HG02885 (cell line): ENCODE measurements at regions not wholly inside any gene's neighbourhood (a gene's known extent, or its start where the extent isn't known, plus 50 kb on each side); places are given as distances from the start of the nearest gene placed in this dataset.
A peak's percentile ranks its signal among the peaks of the same experiment; 100 is the strongest.

Experiments
- ATAC-seq: cut with Tn5 transposase; IDR thresholded peaks from one replicate; pipeline ENCODE4 v1.9.1; 2021; ENCODE audit warnings: mild to moderate bottlenecking; ENCODE audit not compliant: unreplicated experiment, poor library complexity

DNA sequence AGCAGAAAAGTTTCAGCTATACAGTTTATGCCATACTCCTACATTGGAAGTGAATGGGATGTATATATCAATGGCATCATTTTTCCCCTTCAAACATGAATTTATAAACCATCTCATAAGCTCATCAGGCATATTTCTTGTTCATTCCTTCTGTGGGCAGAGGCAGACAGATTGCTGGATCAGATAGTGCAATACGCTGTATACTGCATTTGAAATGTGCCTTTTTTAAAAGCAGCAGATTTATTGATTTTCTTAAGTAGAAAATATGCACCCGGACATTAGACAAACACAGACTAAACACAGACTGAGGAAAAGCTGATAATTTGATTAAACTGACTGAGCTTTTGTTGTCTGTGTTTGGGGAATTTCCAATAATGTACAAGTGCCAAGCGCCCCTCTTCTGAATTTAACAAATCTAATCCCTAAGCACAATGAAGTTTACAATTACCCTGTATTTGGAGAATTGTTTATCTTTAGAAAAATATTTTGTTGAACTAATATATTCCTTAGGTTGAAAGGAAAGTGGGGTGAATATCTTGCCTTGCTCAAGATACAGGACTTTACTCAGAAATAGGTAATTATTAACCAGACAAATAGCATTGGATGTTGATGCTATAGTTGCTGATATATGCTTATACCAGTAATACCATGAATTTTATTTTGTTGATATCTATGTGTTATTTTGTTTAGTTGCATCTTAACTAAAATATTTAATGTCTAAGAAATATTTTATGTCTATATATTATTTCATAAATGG is 566.6 kb upstream of the MEF2C start:
- ATAC-seq = no peak

DNA sequence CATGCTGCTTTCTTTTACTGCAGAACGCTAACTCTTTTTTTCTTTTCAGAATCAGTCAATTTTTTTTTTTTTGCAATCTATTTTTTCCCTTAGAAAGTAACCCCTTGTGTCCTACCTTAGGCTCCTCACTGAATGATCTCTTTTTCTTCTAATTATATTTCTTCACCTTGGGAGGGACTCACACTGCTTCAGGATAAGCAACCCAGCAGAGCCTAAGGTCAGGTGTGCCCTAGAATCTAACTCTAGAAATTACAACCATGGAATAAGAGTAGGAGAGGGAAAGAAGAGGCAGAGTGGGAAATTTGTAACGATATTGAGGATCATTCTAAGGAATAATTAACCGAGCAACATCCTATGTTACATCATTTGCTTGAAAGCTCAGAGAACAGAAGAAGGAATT is 564.0 kb upstream of the MEF2C start:
- no peak for ATAC-seq

DNA sequence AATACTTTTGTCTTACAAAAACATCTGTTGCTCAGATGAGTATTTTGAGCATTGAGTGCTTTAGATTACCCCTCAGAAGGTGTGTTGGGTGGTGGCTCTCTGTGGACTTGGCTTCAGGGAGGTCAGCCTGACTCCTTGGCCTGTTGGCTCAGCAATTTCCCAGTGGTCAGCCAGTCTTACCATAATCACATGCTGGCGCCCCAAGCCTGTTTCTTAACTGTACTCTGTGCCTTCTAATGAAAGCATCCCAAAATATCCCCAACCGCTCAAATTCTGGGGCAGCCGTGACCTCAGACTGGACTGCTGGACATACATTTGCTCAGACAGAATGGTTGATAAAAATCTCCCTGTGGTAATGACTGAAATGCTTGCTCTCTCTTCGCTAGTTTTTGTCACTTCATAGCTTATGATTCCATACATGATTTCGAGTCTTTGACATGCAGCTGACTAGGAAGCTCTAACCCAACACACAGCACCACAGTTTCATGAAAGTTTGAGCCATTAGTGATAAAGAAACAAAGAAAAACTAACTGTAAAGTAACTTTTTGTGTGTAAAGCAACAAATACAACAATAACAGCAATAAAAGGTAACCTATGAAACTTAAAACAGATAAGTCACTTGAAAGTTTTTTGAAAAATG is 562.2 kb upstream of the MEF2C start:
- no peak for ATAC-seq

DNA sequence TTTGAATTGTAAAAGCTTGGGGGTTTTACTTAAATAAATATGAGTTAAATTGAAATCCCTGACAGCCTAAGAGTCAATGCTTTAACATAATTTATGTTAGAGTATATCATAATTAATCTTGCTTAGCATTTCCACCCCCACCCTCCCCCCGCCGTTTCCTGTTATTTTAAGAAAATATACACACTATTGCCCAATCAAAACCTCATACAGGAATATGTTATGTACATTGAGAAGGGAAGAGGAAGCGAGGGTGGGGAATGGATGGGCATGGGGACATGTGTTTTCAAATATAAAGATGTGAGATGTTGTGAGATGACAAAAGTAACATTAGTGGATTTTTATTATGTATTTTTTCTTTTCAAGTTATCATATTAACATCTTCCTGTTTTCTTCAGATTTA is 561.1 kb upstream of the MEF2C start:
- no peak for ATAC-seq

DNA sequence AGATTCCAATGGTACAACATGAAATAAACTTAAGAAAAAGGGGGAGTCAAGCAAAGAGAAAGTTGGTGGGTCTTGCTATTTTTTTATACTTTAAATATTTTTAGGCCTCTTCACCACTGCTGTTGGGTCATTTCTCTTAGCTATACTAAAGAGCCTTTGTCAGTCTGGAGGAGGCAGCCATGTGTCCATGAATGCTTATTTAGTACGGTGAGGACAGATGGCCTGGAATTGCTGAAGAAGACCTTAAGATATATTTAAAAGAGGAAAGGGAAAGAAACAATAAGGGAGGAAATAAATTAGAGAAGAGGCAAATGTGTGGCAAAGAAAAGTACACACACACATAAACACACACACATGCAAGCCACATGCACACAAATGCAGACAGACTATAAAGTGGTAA is 560.5 kb upstream of the MEF2C start:
- no peak for ATAC-seq

DNA sequence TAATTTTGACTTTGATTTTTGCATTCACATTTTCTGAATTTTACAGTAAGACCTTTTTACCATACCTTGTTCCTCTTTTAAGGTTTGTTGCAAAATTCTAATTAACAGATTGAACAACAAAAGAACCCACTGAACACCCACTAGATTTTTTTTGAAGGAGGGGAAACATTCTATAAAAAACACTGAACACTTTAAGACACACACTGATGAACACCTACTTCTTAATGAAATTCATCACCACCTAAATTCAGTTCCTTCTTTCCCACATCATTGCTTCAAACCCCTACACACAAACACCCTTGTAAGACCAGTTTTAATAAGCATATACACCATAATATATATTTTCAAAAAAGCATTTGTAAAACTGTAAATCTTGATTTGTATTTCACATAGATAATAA is 559.0 kb upstream of the MEF2C start:
- no peak for ATAC-seq

DNA sequence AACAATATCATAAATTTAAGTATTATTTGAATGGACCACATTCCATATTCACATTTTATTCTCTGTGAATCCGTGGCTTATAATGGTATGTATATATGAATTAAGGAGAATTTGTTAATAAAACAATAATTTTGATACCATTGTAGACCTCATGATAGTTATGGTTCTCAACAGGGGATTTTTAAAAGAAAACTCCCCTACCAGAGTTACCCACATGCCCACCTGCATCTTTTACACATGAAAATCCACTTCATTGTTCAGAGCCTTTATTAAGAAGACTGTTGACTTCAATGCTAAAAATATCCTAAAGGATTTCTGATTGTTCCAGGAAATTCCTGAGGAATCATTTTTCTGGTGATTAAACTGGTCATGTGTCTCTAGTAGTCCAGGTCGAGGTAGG is 557.7 kb upstream of the MEF2C start:
- ATAC-seq = no peak

DNA sequence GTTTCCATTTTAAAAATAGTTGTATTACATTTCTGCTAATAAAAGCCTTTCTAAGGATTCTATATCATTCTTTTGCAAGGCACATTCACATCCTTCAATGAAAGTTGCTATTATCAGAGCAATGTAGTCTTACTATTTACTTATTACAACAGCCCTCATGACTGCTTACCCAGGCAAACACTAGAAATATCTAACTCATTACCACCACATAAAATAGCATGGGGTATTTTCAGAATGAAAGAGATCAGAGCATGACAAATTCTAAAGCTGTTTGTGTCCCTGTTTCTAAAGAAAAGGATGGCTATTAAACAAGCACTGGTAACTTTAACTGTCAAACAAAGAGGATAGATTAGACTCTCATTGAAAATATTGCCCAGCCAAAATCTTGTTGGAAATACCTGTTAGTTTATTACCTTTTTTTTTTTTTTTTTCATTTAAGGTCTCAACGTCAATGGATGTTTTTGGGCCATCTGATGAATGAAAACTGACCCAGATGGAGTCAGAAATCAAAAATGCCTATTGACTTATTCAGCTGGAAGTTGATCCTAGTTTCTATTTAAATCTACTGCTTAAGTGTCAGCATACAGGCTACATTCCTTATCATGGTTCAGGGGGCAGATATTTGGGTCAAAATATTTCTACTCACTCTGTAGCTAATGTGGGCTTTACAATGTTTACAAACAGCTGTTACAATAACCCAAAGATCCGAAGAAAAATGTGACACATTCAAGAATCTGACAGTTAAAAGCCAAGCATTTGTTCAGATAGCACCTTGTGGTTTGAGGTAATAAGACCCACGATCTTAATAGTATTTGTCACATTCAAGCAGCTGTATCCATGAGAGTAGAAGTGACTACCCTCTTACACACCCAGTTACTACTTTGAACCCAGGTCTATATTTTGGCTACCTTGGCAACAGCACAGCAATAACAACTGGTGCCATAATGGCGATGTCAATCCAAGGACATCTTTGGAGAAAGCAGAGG is 554.8 kb upstream of the MEF2C start:
- ATAC-seq = no peak

DNA sequence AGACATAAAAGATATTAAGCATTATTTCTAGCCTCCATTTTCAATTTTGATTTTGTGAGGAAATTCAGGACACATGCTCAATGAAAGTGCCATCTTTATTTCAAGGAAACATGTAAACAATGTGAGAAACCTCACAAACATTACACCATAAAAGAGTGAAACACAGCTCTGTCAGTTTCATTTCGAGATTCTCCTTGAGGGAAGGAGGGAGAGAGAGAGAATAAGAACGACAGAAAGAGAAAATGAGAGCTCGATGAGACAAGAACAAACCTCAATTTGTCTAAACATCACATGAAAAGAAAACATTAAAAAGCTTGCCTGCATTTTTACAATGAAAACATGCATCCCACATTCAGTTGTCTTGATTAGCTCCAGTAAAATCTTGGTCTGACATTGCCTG is 553.5 kb upstream of the MEF2C start:
- ATAC-seq = peak; percentile 36

DNA sequence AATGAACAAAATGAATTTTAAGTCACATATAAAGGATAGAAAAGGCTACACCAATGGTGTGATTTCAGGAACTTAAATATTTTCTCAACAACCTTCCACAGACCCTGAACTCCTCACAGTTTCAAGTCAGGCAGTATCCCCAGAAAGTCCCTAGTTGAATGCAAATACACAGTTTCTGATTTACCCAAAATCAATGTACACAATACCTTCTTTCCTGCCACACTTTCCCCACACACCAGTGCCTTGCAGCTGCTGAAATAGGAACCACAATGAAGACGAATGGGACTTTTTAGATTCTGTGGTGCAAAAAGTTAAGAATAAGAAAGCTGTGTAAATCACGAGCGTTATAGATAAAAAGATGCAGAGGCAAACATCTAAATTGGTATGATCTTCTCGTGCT is 552.4 kb upstream of the MEF2C start:
- ATAC-seq = peak; percentile 82

DNA sequence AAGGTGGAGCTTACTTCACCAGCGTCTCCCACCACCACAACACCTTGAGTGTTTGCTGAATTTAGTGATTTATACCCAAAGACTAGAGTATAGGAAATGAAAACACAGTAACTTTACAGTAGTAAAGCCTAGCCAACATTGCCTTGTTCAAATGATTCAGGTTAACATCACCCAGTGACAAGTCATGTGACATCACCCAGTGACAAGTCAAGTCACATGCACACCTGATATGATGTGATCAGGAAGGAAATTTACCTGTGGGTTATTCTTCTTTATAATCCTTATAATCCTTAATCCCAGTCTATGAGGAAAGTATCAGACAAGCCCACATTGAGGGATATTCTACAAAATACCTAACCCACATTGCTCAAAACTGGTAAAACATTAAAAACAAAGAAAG is 545.6 kb upstream of the MEF2C start:
- ATAC-seq = no peak

DNA sequence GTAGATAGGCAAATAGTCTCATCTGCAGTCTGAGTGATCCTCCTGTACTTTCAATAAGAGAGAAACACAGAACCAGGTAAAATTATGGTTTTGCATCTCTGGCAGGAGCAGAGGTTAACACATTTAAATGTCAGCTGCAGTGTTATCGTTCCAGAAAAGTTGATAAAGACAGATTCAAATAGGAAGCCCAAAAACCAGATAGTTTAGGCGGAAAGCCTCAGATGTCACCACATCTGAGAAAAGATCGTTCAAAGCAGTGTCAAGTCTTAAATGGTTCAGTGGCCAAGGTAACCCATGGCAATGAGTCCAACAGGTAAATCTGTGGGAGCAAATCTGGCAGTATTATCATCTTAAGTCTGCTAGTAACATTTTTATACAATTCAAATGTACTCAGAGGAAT is 542.1 kb upstream of the MEF2C start:
- no peak for ATAC-seq

DNA sequence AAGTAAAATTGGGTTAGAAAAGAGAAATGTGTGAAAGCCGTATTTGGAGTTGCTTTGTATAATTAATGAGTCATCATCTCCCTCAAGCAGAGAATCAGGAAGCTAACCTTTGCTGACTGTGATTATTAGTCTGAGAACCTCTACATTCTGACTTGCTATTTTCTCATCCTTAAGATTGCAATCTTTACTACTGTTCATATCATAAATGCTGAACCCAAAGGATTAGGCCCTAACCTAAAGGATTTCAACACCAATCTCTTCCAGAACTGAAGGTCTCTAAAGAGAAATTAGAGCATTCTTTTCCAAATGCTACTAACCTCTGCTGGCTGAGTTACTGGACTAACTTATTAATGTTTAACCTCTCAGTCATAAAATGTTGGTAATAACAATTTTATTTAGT is 538.1 kb upstream of the MEF2C start:
- ATAC-seq = no peak

DNA sequence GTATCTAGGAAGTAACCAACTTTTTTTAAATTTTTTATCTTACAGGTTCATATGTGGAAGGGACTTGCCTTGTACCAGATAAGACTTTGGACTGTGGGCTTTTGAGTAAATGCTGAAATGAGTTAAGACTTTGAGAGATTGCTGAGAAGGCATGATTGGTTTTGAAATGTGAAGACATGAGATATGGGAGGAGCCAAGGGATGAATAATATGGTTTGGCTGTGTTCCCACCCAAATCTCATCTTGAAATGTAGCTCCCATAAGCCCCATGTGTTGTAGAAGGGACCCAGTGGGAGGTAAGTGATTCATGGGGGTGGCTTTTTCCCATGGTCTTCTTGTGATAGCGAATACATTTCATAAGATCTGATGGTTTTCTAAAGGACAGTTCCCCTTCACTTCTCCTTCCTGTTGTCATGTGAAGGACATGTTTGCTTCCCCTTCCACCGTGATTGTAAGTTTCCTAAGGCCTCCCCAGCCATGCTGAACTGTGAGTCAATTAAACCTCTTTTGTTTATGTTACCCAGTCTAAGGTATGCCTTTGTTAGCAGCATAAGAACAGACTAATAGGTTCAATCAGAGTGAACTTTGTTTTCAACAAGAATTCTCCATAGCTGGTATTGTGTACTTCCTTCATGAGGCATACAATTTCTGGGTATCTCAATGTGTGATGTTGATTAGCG is 535.6 kb upstream of the MEF2C start:
- no peak for ATAC-seq

DNA sequence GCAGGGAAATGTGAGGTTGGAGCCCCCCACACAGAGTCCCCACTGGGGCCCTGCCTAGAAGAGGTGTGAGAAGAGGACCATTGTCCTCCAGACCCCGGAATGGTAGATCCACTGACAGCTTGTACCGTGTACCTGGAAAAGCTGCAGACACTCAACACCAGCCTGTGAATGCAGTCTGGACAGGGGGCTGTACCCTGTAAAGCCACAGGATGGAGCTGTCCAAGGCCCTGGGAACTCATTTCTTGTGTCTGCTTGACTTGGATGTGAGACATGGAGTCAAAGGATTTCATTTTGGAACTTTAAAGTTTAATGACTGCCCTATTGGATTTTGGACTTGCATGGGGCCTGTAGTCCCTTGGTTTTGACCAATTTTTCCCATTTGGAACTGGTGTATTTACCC is 535.0 kb upstream of the MEF2C start:
- ATAC-seq = no peak

DNA sequence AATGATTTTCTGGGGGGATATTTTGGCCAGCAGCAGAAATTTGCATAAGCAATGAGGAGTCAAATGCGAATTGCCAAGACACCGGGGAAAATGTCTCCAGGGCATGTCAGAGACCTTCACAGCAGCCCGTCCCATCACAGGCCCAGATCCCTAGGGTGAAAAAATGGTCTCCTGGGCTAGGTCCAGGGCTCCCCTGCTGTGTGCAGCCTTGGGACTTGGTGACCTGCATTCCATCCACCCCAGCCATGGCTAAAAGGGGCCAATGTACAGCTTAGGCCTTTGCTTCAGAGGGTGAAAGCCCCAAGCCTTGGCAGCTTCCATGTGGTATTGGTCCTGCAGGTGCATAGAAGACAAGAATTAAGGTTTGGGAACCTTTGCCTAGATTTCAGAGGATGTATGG is 534.5 kb upstream of the MEF2C start:
- ATAC-seq = no peak

DNA sequence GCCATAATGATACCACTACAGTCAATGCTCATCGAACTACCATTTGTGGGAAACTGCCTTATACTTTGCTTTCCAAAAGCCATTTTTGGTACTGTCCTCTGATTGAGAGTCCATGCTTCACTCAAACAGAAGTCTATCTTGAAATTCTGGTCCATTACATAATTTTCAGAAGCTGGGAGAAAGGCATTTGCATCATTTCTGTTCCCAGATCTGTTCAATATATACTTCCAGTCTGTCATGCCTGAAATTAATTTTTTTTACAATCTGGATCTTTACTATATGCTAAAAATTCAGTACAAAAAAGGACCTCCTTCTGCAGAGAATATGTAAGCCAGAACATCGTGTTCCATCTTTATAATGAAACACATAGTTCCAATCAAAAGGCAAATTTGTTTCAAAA is 528.9 kb upstream of the MEF2C start:
- ATAC-seq = no peak

DNA sequence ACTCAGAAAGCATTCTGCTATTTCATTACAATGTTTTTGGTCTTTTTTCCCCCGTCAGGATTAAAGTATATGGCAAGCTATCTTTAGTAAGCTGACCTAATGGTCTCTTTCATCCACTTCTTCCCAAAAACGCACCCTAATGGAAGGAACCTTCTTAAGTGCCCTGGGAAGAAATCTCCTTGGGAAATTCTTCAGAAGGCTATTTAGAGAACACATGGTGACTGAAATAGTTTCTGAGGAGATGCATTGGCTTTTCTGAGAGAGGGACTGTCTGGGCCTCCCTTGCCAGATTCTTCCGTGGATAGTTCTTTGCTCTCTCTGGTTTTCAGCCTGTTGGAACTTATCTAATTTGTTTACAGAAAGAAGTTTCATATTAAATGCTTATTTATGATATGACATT is 524.1 kb upstream of the MEF2C start:
- no peak for ATAC-seq

DNA sequence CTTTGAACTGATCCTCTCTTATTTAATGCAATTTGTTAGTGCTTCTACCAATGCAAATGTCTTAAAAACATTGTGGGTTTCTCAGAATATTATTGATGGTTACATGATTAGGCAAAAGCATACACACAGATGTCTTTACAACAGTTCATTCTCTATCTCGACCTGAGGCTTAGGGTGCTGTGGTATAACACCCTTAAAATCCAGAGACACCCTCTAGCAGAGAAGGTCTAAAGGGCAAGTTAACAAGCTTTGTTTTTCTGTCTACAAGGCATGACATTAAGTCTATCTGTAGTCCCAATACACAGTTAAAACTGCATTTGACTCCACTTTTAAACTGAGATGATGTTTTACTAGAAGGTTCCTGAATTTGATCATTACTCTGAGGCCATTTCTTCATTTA is 518.7 kb upstream of the MEF2C start:
- ATAC-seq = no peak

DNA sequence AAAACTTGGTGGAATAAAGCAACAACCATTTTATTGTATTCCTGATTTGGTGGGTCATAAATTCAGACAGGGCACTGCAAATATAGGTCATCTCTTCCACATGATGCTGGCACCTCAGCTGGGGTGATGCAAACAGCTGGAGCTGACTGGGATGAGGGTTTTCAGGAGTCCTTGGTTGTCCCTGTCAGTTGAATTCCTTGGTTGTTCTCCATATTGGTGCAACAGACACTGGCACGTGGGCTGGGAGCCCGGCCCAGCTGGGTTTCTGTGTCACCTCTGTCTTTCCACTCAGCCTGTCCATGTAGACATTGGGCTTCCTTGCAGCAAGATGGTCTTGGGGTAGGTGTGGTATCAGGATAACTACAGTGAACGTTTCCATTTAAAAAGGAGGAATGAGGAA is 518.0 kb upstream of the MEF2C start:
- ATAC-seq = no peak

DNA sequence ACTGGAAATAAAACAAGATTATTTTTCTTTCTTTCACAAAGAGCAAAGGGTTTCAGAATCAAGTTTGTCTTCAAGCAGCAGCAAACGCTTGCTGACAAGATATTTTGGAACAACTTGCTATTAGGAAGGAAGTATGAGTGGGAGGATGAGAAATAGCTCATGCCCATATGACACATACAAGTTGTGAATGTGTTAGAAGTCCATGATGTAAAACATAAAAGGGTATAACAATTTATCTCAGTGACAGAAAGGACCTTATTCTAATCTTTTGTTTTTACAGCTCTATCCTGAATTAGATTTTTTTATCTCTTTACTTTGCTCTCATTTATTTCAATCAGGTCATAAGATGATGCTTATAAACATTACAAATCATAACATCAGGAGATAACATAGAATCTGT is 516.6 kb upstream of the MEF2C start:
- ATAC-seq = no peak
